C4-2B (cell line): ENCODE measurements at regions not wholly inside any gene's neighbourhood (a gene's known extent, or its start where the extent isn't known, plus 50 kb on each side); places are given as distances from the start of the nearest gene placed in this dataset.

ENCODE experiments used
- CTCF ChIP-seq: fragments of 450-650 bp; conservative IDR thresholded peaks from 2 replicates; pipeline ENCODE4 v1.5.1; 2017; ENCODE audit warnings: mild to moderate bottlenecking
- ZFX ChIP-seq: fragments of 450-650 bp; IDR thresholded peaks from 2 replicates; pipeline ENCODE4 v1.6.1; 2017

- TF ChIP-seq CTCF (no peak), ZFX (no peak)
Measured at GRCh38 chr21:35127851-35128250, 78.7 kb upstream of the RUNX1 start.
